HUES6 (cell line): ENCODE measurements at regions not wholly inside any gene's neighbourhood (a gene's known extent, or its start where the extent isn't known, plus 50 kb on each side); places are given as distances from the start of the nearest gene placed in this dataset.
A peak's percentile ranks its signal among the peaks of the same experiment; 100 is the strongest.

ENCODE experiments used
- H3K27ac ChIP-seq: 2 replicates; pipeline ENCODE4 v1.7.0; 2013; ENCODE audit warnings: low read depth, mild to moderate bottlenecking, low read length, inconsistent platforms
- H3K27me3 ChIP-seq: 2 replicates; pipeline ENCODE4 v1.6.1; 2013; ENCODE audit warnings: low read length; ENCODE audit not compliant: control insufficient read depth, insufficient read depth
- H3K36me3 ChIP-seq: 2 replicates; pipeline ENCODE4 v1.6.1; 2013; ENCODE audit warnings: low read length; ENCODE audit not compliant: control insufficient read depth, insufficient read depth
- H3K4me1 ChIP-seq: 2 replicates; pipeline ENCODE4 v1.6.1; 2013; ENCODE audit warnings: low read length; ENCODE audit not compliant: control insufficient read depth, insufficient read depth
- H3K4me3 ChIP-seq: 2 replicates; pipeline ENCODE4 v1.5.1; 2013; ENCODE audit warnings: low read depth, low read length
- H3K9ac ChIP-seq: one replicate; pipeline ENCODE4 v1.6.1; 2013; ENCODE audit warnings: mild to moderate bottlenecking, low read length
- H3K9me3 ChIP-seq: 2 replicates; pipeline ENCODE4 v1.6.1; 2013; ENCODE audit warnings: low read depth, low read length; ENCODE audit not compliant: control insufficient read depth, insufficient read depth

GRCh38 chr12:89968151-89968700 is 259.6 kb upstream of the ATP2B1 start:
- peaks cover 16% of the 10 kb centered on the region for H3K4me1 ChIP-seq
- no peaks in the 10 kb centered on the region for H3K27me3 ChIP-seq
- H3K9me3 ChIP-seq: no peaks in the 10 kb centered on the region
- no peaks in the 10 kb centered on the region for H3K36me3 ChIP-seq
- H3K4me3 ChIP-seq: no peak overlapping the region
- no peak overlapping the region for H3K9ac ChIP-seq
- H3K27ac ChIP-seq: no peak overlapping the region

GRCh38 chr12:89966495-89967240 is 258.0 kb upstream of the ATP2B1 start:
- Histone ChIP-seq H3K9ac (no peak overlapping the region), H3K9me3 (no peaks in the 10 kb centered on the region), H3K4me3 (no peak overlapping the region), H3K4me1 (peaks cover 16% of the 10 kb centered on the region), H3K36me3 (no peaks in the 10 kb centered on the region), H3K27me3 (no peaks in the 10 kb centered on the region), H3K27ac (0 out of 2 replicates have a peak overlapping the region, but pooled peaks have one; percentile 27)

GRCh38 chr12:89965993-89966392 is 257.4 kb upstream of the ATP2B1 start:
- no peaks in the 10 kb centered on the region for H3K27me3 ChIP-seq
- H3K4me3 ChIP-seq: 0 out of 2 replicates have a peak overlapping the region, but pooled peaks have one; percentile 2
- H3K27ac ChIP-seq: 0 out of 2 replicates have a peak overlapping the region, but pooled peaks have one; percentile 27
- no peaks in the 10 kb centered on the region for H3K36me3 ChIP-seq
- H3K4me1 ChIP-seq: peaks cover 16% of the 10 kb centered on the region
- no peak overlapping the region for H3K9ac ChIP-seq
- no peaks in the 10 kb centered on the region for H3K9me3 ChIP-seq

- Histone ChIP-seq H3K9ac (no peak overlapping the region), H3K27ac (no peak overlapping the region), H3K9me3 (no peaks in the 10 kb centered on the region), H3K36me3 (no peaks in the 10 kb centered on the region), H3K4me1 (peaks cover 16% of the 10 kb centered on the region), H3K4me3 (no peak overlapping the region), H3K27me3 (no peaks in the 10 kb centered on the region)
Measured at GRCh38 chr12:89962648-89963047, 254.0 kb upstream of the ATP2B1 start.

- Histone ChIP-seq H3K27me3 (no peaks in the 10 kb centered on the region), H3K4me3 (no peak overlapping the region), H3K27ac (no peak overlapping the region), H3K9me3 (no peaks in the 10 kb centered on the region), H3K9ac (no peak overlapping the region), H3K4me1 (peaks cover 7% of the 10 kb centered on the region), H3K36me3 (no peaks in the 10 kb centered on the region)
Measured at GRCh38 chr12:89960607-89961394, 252.2 kb upstream of the ATP2B1 start.

GRCh38 chr12:89960011-89960507 is 251.4 kb upstream of the ATP2B1 start:
- Histone ChIP-seq H3K9me3 (no peaks in the 10 kb centered on the region), H3K36me3 (no peaks in the 10 kb centered on the region), H3K9ac (no peak overlapping the region), H3K27ac (no peak overlapping the region), H3K4me1 (no peaks in the 10 kb centered on the region), H3K4me3 (no peak overlapping the region), H3K27me3 (no peaks in the 10 kb centered on the region)

GRCh38 chr12:89959179-89959578 is 250.5 kb upstream of the ATP2B1 start:
- no peaks in the 10 kb centered on the region for H3K4me1 ChIP-seq
- no peak overlapping the region for H3K9ac ChIP-seq
- H3K36me3 ChIP-seq: no peaks in the 10 kb centered on the region
- H3K27me3 ChIP-seq: no peaks in the 10 kb centered on the region
- no peak overlapping the region for H3K27ac ChIP-seq
- H3K9me3 ChIP-seq: no peaks in the 10 kb centered on the region
- H3K4me3 ChIP-seq: no peak overlapping the region

GRCh38 chr12:89954259-89954658 is 245.6 kb upstream of the ATP2B1 start:
- Histone ChIP-seq H3K27ac (no peak overlapping the region), H3K4me3 (no peak overlapping the region), H3K9ac (no peak overlapping the region), H3K36me3 (no peaks in the 10 kb centered on the region), H3K4me1 (peaks cover 6% of the 10 kb centered on the region; the same call in 1 of the 2 replicates), H3K9me3 (no peaks in the 10 kb centered on the region), H3K27me3 (no peaks in the 10 kb centered on the region)

- no peaks in the 10 kb centered on the region for H3K9me3 ChIP-seq
- no peak overlapping the region for H3K4me3 ChIP-seq
- no peak overlapping the region for H3K9ac ChIP-seq
- no peak overlapping the region for H3K27ac ChIP-seq
- H3K27me3 ChIP-seq: no peaks in the 10 kb centered on the region
- H3K36me3 ChIP-seq: no peaks in the 10 kb centered on the region
- H3K4me1 ChIP-seq: peaks cover 24% of the 10 kb centered on the region
Measured at GRCh38 chr12:89951694-89952060, 243.0 kb upstream of the ATP2B1 start.

GRCh38 chr12:89951050-89951693 is 242.5 kb upstream of the ATP2B1 start:
- no peak overlapping the region for H3K4me3 ChIP-seq
- H3K27ac ChIP-seq: no peak overlapping the region
- no peaks in the 10 kb centered on the region for H3K36me3 ChIP-seq
- no peak overlapping the region for H3K9ac ChIP-seq
- peaks cover 24% of the 10 kb centered on the region for H3K4me1 ChIP-seq
- no peaks in the 10 kb centered on the region for H3K27me3 ChIP-seq
- H3K9me3 ChIP-seq: no peaks in the 10 kb centered on the region
